Bronchial epithelial cell (primary cell): ENCODE measurements at regions not wholly inside any gene's neighbourhood (a gene's known extent, or its start where the extent isn't known, plus 50 kb on each side); places are given as distances from the start of the nearest gene placed in this dataset.

Experiments
- DNase-seq: peaks from one replicate; pipeline ENCODE4 v3.0.0-alpha.2; 2010; ENCODE audit warnings: low read depth
- FAIRE-seq: peaks from 2 replicates; lab custom pipeline; 2011; peaks lifted over from hg19 to GRCh38; lab: Jason Lieb, UNC
- H3K27me3 ChIP-seq: 2 replicates; pipeline ENCODE4 v1.5.1; 2011; ENCODE audit warnings: low read length; ENCODE audit not compliant: control insufficient read depth, insufficient read depth
- H3K36me3 ChIP-seq: 2 replicates; pipeline ENCODE4 v1.5.1; 2011; ENCODE audit warnings: low read length; ENCODE audit not compliant: control insufficient read depth, insufficient read depth
- H3K4me3 ChIP-seq: 2 replicates; pipeline ENCODE4 v1.5.1; 2011; ENCODE audit warnings: mild to moderate bottlenecking, low read depth, low read length, control low read depth
- TF ChIP-seq, protein P1 (sequence below): IDR thresholded peaks from 2 replicates; pipeline ENCODE4 v1.5.1; 2011; ENCODE audit warnings: mild to moderate bottlenecking, moderate library complexity, low read length, control low read depth, inconsistent platforms; ENCODE audit not compliant: insufficient read depth, severe bottlenecking

DNA sequence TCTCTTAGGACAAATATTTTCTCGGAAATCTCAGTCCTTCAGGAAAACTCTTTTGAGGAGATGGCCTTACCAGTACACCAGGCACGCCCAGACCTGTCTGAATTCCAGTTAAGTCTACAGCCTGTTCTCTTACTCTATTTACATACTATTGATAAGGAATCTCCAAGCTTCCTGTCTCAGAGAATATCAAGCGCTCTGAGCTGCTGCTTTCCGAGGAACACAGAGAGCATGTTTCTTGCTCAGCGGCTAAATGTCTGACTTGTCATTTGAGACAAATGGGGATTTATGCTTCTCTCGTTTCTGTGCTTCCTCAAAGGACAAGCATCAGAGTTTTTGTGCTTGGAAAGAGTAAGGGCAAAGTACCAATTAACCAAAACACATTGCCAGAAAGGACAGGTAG, 112.4 kb upstream of the CCDC54 start:
- Histone ChIP-seq H3K36me3 (no peaks in the 10 kb centered on the region), H3K4me3 (no peak overlapping the region), H3K27me3 (no peaks in the 10 kb centered on the region)
- TF ChIP-seq, protein P1, sequence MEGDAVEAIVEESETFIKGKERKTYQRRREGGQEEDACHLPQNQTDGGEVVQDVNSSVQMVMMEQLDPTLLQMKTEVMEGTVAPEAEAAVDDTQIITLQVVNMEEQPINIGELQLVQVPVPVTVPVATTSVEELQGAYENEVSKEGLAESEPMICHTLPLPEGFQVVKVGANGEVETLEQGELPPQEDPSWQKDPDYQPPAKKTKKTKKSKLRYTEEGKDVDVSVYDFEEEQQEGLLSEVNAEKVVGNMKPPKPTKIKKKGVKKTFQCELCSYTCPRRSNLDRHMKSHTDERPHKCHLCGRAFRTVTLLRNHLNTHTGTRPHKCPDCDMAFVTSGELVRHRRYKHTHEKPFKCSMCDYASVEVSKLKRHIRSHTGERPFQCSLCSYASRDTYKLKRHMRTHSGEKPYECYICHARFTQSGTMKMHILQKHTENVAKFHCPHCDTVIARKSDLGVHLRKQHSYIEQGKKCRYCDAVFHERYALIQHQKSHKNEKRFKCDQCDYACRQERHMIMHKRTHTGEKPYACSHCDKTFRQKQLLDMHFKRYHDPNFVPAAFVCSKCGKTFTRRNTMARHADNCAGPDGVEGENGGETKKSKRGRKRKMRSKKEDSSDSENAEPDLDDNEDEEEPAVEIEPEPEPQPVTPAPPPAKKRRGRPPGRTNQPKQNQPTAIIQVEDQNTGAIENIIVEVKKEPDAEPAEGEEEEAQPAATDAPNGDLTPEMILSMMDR: no peak
- FAIRE-seq (peak; percentile 43), DNase-seq (peak; percentile 87)

DNA sequence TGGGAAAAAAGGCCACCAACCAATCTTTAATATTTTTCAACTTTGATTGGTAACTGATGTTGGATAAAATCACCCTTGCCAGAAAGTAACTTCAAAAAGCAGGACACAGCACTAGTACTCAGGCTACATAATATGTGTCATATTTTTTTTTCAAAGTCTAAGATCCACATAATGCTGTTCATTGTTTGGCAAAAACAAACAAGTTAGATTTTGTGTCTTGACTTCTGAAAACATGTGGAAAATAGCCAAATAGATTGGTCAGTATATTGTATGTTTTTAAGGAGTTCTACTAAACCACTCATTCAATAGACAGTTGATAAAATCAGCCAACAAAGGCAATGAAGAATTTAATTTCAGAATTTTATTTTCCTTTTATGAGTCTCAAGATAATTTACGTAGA, 111.7 kb upstream of the CCDC54 start:
- TF ChIP-seq, protein P1: no peak
- no peak for FAIRE-seq
- no peaks in the 10 kb centered on the region for H3K36me3 ChIP-seq
- no peaks in the 10 kb centered on the region for H3K27me3 ChIP-seq
- DNase-seq: no peak
- no peak overlapping the region for H3K4me3 ChIP-seq

DNA sequence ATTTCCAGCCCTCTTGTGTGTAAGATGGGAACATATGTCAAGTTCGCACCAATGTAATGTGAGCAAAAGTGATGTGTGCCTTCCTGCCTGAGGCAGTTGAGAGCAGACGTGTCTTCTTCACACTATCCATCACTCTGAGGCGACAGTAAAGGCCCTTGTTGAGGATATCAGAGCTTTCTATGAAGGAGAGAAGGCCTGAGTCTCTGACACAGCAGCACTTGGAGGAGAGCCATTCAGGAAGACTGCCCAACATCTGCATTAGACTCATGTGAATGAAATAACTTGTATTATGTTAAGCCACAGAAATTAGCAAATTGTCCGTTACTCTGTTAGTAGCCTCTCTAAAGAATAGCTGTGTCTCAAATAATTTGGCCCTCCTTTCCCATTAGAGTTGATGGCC, 108.8 kb upstream of the CCDC54 start:
- TF ChIP-seq, protein P1: no peak
- no peak for DNase-seq
- Histone ChIP-seq H3K27me3 (no peaks in the 10 kb centered on the region), H3K36me3 (no peaks in the 10 kb centered on the region), H3K4me3 (no peak overlapping the region)
- FAIRE-seq: no peak

DNA sequence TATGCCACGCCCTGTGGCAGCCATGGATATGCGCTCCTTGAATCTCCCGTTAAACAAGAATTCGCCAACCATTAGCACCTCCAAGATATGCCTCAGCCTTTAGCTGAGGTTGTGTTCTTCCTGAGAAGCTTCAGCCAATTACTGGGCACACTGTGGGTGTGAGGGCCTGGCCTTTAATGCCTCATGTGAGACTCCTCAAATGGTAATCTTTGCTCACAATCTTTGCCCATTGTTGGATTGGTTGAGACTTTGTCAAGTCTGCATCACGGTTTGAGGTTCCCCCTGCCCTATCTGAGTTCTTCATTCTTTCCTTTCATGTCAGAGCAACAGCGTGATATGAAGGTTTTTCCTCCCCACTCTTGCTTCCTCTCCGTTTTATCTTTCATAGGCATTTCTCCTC, 108.1 kb upstream of the CCDC54 start:
- DNase-seq: no peak
- FAIRE-seq: peak; percentile 32
- Histone ChIP-seq H3K27me3 (no peaks in the 10 kb centered on the region), H3K36me3 (no peaks in the 10 kb centered on the region), H3K4me3 (no peak overlapping the region)
- TF ChIP-seq, protein P1: no peak

DNA sequence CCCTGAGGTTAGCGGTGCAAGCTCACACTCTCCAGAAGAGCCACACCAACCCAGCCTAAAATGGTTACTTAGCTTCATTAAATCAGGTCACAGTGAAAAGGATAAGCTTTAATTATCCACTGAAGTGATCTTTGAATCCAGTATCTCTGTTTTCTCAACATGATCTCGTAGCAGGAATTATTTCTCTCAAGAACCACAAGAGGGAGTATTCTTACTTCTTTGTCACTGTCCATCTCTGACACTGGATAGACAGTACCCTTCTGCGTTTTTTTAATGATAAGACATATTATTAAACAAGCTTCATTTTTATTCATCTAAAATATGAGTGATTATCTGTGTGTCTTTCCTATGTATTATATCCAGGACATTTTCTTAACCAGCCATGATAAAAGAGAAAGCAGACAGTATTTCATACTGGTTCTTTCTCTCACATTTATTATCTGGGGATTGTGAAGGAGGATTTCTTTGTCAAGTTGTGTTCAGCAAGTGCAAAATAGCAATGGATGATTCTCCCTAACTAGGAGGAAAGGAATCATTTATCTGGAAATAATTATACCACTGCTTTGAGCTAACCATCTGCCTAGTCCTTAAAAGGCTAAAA, 105.4 kb upstream of the CCDC54 start:
- Histone ChIP-seq H3K36me3 (no peaks in the 10 kb centered on the region), H3K27me3 (no peaks in the 10 kb centered on the region), H3K4me3 (no peak overlapping the region)
- DNase-seq (peak; percentile 55), FAIRE-seq (no peak)
- TF ChIP-seq, protein P1: peak; percentile 40

DNA sequence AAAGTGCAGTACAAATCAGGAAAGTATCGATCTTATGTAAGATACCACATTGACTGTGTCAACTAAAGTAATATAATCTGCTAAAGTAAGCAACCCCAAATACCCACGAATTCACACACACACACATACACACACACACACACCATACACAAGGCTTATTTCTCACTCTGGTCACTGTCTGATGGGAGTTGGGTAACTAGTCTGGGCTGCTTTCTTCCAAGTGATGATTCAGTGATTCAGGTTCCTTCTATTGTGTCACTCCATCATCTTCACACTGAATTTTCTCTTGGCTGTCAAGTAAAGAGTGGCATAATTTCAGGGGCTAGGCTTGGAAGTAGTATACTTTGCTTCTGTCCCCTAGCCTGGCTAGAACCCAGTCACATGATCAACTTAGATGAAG, 104.8 kb upstream of the CCDC54 start:
- FAIRE-seq (no peak), DNase-seq (peak; percentile 52)
- Histone ChIP-seq H3K4me3 (no peak overlapping the region), H3K27me3 (no peaks in the 10 kb centered on the region), H3K36me3 (no peaks in the 10 kb centered on the region)
- TF ChIP-seq, protein P1: no peak
